GM21423 (cell line): ENCODE measurements at regions not wholly inside any gene's neighbourhood (a gene's known extent, or its start where the extent isn't known, plus 50 kb on each side); places are given as distances from the start of the nearest gene placed in this dataset.

Source experiments
- ATAC-seq: cut with Tn5 transposase; IDR thresholded peaks from one replicate; pipeline ENCODE4 v1.9.1; 2021; ENCODE audit warnings: mild to moderate bottlenecking, moderate library complexity; ENCODE audit not compliant: unreplicated experiment

DNA sequence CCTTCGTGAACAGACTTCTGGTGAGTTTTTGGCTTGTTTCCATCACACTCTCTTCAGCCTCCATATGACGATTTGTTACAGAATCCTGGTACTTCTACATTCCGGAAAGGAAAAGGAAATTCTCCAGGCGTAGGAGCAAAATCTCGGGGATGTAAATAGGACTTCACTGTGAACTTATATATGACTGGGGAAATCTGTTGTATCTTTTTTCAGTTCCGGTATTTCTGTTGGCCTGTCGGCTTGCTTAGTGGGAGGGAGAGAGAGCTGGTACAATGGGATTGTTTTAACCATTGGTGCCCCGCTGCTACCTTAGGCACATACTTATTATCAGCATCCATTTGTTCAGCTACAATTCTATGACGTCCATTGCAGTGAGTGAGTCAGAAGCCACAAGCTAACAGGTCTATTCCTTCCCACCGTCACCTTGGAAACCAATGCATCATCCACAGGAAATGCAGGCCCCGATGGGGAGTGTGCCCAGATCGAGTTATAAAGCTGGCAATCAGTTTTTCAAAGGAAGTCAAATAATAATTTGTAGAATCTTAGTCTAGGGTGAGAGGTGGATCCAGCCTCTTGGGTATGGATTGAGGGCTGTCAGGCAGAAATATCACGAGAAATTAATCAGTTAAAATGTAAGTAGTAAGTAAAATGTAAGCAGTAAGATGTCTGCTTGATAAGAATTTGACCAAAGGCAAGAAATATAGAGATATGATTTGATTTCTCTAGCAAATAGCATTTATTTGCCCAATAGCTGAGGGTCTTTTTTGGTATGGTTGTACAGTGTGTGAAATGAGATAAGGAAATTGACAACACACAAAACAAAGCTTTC lies 92.0 kb upstream of the MKLN1 start:
- ATAC-seq, result no peak

DNA sequence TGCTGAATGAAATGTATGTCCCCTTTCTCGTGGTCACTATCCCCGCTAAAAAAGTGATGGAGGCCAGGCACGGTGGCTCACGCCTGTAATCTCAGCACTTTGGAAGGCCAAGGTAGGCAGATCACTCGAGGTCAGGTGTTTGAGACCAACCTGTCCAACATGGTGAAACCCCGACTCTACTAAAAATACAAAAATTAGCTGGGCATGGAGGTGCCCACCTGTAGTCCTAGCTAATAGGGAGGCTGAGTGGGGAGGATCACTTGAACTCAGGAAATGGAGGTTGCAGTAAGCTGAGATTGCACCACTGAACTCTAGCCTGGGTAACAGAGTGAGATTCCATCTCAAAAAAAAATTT lies 91.4 kb upstream of the MKLN1 start:
- no peak for ATAC-seq

DNA sequence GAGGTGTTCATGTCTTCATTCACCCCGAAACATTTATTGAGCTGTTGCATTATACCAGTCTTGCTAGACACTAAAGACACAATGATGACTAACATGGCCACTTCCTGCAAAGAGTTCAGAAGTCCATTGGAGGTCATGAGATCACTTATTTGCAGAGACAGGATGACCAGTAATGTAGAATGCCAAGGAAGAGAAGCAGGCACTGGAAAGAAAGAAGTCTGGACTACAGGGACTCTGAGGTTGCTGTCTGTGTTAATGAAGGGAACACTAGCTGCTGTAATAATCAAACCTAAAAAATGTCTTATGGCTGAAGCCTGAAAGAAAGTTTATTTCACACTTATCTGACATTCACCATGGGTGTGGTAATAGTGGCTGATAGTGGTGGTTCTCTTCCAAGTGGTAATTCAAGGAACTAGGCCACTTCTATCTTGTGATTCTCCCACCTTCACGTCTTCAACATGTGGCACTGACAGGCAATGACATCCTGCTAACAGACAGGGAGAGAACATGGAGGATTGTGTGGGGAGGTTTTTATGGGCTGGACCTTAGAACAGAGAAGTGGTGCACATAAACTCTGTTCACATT lies 89.2 kb upstream of the MKLN1 start:
- no peak for ATAC-seq

DNA sequence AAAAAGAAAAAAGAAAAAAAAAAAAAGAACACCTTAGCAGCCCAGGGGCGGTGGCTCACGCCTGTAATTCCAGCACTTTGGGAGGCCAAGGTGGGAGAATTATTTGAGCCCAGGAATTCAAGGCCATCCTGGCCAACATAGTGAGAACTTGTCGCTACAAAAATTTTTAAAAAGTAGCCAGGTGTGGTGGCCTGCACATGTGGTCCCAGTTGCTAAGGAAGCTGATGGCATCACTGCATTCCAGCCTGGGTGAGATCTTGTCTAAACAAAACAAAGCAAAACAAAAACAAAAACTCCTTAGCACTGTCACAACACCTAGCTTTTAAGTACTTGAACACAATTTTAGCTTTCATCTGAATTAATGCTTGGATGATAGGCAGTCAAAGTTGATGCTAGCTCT lies 86.3 kb upstream of the MKLN1 start:
- no peak for ATAC-seq

DNA sequence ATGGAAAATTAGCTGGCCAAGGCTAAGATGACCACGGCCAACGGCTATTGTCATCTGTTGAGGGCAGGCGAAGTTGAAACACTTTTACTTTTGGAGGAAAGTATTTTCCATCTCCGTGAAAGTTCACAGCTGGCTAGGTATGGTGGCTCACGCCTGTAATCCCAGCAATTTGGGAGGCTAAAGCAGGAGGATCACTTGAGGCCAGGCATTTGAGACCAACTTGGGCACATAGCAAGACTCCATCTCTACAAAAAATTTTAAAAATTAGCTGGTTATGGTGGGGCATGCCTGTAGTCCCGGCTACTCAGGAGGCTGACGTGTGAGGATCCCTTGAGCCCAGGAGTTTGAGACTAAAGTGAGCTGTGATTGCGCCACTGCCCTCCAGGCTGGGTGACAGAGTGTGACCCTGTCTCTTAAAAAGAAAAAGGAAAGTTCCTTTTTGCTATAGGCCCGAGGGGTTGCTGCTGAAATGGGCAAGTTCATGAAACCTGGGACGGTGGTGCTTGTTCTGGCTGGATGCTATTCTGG lies 85.5 kb upstream of the MKLN1 start:
- no peak for ATAC-seq

DNA sequence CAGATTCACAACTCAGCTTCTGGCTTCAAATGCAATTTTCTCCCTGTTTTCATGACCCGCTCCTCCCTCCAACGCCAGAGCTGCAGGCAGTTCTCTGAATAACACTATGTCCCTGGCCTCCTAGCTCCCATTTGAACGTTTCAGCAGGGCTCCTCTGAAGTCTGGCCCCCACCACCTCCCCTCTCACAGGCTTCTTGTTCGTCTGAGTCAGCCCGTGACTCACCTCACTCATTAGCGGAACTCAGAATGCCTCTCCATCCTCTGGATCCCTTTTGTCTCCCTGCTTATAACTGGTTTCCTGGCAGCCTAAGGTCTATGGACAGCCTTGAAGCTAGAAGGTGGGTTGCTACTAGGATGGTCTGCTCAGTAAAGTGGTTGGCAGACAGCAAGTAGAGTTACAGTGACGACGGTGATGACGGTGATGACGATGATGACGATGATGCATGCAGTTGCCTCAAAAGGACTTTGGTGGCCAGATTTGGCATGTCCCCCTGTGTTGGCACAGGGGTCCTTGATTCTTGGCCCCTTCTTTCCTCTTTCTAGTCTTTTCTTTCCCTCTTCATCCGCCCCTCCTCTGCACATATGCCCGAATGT lies 83.3 kb upstream of the MKLN1 start:
- ATAC-seq, result no peak

DNA sequence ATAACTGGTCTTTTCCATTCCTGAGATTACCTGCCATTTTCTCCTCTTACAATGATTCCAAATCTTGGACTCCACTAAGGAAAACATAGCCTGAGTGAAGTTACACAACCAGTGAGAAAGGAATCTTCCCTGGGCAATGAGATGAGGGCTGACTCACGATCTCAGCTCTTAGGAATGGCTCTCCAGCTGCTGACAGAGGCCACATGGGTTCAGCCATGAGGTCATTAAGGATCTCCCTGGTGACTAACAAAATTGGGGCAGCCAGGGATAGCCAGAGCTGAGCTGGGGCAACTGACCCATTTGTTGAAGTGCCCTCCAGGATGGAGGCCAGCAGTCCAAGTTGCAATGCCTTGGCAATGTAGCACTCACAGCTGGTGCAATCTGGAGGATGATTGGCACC lies 78.7 kb upstream of the MKLN1 start:
- ATAC-seq, result no peak

DNA sequence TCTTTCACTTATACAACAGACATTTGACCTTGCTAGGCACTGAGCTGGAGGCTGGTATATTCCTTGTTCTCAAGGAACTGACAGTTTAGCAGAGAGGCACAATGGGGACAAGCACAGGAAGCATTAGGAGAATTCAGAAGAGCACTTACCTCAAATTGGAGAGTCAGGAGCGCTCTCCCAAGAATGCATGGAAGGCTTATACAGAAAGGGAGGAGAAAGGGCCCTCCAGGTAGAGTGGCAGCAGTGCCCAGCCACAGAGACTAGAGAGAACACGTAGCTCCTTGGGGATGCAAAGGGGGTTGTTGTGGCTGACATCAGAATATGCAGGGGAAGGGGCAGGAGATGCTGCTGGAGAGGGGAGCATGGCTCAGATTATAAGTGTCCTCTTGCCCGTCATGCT lies 78.2 kb upstream of the MKLN1 start:
- no peak for ATAC-seq

DNA sequence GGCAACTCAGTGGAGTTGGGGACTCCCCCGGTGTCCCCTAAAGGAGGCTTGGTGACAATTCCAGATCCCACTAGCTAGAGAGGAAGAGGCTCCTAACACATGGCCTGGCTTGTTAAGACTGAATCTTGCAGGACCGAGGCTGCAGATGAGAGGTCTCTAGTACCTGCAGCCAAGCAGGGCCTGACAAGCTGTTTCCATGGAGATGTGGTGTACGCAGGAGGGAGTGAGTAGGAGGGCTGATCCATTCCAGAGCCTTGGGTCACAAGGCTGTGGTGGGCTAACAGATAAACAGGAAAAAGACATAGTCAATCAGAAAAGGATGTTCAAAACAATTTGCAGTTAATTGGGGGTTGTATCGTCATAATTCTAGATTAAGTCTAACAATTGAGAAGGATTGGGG lies 77.3 kb upstream of the MKLN1 start:
- ATAC-seq, result no peak

DNA sequence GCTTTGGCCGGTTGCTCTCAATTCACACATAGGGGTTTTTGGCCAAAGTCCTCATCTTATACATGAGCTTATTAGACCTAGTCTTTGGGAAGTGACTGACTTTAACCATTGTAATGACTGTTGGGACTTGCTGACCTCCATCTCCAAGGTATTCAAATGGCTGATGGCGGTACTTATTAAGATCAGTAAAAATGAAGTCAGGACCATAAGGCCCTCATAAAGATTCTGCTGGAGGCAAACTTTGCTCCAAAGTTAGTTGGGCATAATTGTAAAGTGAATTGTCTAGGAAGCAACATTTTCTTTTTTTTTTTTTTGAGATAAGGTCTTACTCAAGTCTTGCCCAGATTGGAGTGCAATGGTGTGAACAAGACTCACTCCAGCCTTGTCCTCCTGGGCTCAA lies 76.3 kb upstream of the MKLN1 start:
- no peak for ATAC-seq

DNA sequence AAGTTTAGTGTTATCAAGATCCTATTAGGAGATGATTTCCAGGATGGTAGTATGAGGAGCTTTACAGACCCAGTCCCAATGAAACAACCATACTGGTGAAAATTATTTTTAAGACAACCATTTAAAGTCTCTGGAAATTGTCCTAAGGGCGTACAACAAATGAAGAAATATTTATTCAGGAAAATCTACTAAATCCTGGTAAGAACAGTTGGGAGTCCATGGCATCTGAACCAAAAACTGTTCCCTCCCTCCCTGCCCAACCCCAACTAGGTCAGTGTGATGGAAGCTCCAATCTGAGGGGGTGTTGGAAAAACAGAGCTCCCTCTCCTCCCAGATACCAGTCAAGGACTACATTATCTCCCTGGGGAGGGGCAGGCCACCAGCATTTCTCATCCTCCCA lies 74.7 kb upstream of the MKLN1 start:
- ATAC-seq, result no peak

DNA sequence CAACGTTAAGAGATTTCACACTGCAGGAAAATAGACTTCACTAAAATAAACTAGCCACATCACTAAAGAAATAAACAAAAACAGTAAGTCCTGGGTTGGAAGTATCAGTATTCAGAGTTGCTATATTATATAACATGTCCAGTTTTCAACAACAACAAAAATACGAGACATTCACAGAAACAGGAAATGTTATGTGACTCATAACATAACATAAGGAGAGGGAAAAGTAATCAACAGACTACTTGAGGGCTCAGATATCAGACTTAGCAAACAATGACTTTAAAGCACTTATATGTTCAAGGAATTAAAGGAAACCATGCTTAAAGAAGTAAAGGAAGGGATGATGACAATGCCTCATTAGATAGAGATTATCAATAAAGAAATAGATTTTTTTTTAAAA lies 73.5 kb upstream of the MKLN1 start:
- no peak for ATAC-seq

DNA sequence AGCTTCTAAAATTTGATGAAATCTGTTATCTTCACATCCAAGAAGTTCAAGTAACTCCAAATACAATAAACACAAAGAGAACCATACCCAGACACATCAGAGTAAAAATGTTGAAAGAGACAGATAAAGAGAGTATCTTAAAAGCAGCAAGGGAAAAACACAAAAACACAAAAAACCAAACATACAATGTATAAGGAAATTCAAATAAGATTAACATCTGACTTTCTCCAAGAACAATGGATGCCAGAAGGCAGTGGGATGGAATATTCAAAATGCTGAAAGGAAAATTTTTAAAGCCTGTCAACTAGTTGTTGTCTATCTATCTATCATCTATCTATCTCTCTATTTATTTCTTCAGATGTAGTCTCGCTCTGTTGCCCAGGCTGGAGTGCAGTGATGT lies 72.4 kb upstream of the MKLN1 start:
- no peak for ATAC-seq

DNA sequence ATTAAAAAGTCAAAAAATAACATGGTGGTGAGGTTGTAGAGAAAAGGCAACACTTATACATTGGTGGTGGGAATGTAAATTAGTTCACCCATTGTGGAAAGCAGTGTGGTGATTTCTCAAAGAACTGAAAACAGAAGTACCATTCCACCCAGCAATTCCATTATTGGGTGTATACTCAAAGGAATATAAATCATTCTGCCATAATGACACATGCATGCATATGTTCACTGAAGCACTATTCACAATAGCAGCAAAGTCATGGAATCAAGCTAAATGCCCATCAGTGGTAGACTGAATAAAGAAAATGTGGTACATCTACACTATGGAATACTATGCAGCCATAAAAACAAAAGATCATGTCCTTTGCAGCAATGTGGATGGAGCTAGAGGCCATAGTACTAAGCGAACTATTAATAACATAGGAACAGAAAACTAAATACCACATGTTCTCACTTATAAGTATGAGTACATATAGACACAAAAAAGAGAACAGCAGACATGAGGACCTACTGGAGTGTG lies 66.1 kb upstream of the MKLN1 start:
- no peak for ATAC-seq

DNA sequence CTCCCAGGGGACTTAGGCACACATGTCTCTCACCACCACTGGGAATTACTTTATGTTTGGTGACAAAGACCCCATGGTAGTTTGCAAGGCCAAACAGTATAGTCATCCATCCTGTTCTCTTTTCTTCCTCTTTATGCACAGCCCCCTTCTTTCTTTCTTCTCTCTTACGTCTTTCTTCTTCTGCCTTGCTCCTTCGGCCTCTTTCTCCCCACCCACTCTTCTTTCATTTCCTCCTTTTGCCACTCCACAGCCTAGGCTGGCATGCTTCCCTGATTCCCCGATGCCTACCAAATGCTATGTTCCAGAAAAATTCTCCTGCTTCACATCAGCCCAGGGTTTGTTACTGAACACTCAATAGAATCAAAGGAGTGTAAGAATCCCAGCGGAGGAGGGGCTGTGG lies 62.4 kb upstream of the MKLN1 start:
- ATAC-seq, result no peak

DNA sequence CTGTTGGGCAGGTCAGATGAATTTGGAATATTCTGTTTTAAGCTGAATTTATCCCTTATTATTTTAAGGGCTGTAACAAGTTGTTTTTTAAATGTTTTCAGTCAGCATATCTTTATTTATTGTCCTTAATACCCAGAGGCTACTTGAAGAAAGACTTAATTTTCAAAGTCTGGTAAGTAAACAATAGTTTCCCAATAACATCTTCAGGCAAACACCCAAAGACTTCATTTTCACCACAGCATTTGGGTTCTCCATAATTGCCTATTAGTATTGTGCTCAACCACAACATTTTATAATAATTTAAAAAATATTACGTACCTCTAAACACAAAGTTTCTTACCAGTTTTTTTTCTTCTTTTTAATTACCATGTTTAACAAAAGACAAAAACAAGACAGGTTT lies 60.0 kb upstream of the MKLN1 start:
- no peak for ATAC-seq

DNA sequence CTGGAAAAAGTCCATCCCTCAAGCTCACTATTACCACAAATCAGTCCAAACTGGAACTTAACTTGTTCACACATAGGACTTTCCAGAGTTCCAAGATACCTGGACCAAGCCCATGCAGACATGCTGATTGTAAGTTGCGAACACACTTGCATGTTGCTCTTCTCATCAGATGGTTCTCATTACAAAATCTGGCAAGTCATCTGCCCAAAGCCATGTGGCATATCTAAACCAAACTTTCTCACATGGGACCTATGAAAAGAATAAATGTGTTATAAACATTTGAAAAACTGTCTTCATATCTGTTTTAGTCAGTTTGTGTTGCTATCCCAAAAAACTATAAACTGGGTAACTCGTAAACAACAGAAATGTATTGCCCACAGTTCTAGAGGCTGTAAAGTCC lies 58.8 kb upstream of the MKLN1 start:
- no peak for ATAC-seq

DNA sequence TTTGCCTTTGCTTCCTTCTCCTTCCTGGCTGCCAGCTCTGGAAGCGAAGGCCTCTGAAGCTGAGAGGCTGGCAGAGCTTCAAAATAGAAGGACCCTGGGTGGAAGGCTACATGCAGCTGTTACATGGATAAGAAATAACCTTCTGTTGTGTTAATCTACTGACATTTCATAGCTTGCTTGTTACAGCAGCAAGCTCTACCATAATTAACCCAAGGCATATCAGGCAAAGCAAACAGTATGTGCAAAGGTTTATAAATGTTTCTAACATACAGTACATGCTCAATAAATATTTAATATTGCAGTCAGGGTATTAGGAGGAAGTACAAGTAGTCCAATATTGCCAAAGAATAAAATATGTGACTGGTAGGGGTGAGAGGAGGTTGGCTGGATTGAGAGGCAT lies 55.6 kb upstream of the MKLN1 start:
- ATAC-seq, result no peak

DNA sequence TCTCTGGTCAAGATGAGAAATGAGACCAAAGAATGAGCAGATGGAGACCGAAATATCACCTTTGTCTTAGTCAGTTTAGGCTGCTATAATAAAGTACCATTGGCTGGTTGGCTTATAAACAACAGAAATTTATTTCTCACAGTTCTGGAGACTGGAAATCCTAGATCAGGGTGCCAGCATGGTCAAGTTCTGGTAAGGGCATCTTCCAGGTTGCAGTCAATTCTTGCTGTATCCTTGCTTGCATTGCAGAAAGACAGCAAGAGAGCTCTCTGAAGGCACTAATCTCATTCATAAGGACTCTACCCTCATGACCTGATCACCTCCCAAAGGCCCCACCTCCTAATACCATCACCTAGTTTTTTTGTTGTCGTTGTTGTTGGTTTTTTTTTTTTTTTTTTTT lies 52.7 kb upstream of the MKLN1 start:
- ATAC-seq, result no peak

DNA sequence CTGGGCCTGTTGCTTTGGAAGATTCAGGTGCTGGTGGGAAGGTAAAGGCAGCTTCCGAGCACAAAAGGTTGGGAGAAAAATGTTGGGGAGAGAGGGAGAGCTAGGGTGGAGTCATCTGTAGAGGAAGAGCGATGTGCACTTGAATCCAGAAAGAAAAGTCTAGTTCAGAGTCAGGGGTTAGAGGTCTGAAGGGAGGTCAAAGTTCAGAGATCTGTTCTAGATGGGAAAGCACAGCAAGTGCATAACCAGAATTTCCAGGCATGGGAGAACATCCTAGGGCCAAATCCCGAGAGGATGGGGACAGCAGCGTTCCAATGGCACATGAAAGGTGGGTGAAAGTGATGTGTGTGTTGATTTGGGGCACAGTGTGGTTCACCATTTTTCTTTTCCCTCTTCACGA lies 51.5 kb upstream of the MKLN1 start:
- ATAC-seq, result no peak

DNA sequence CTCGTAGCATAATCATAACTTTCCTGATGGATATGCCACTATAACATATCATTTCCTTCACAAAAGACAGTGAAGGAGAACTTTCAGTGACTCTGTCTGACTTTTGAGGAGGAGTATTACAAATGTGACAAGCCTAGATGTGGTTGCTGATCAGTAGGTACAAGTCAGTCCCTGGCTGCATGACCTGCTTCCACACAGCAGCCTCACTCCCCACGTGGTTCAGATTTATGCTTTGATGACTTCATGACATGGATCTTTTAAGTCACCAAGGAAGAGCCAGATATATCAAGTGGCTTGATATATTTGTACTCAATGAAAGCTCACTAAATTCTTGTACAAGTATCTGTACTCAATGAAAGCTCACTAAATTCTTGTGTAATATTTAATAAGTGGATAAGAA lies 50.9 kb upstream of the MKLN1 start:
- ATAC-seq, result no peak
